Progenitor cell of endocrine pancreas (in vitro differentiated cells): ENCODE measurements at regions not wholly inside any gene's neighbourhood (a gene's known extent, or its start where the extent isn't known, plus 50 kb on each side); places are given as distances from the start of the nearest gene placed in this dataset.
A peak's percentile ranks its signal among the peaks of the same experiment; 100 is the strongest.
"Not testable (repeated sequence)": the region's sequence is repeated elsewhere in the genome, so short reads cannot be mapped to it uniquely, and the experiment has no call there.

Source experiments
- DNase-seq: peaks from one replicate; pipeline ENCODE4 v3.0.0; 2021; ENCODE audit warnings: low spot score; ENCODE audit not compliant: unreplicated experiment
- H3K27ac Mint-ChIP-seq: 2 replicates; pipeline ENCODE4 v1.8.0; 2021; ENCODE audit warnings: mild to moderate bottlenecking, moderate library complexity, mixed read lengths
- H3K27me3 Mint-ChIP-seq: 2 replicates; pipeline ENCODE4 v1.8.0; 2021; ENCODE audit warnings: mixed read lengths
- H3K36me3 Mint-ChIP-seq: 2 replicates; pipeline ENCODE4 v1.8.0; 2022; ENCODE audit warnings: mixed read lengths; ENCODE audit not compliant: insufficient read depth
- H3K4me1 Mint-ChIP-seq: 2 replicates; pipeline ENCODE4 v1.8.0; 2021; ENCODE audit warnings: low read depth, mixed read lengths
- H3K4me3 Mint-ChIP-seq: 2 replicates; pipeline ENCODE4 v1.8.0; 2021; ENCODE audit warnings: low read depth, mild to moderate bottlenecking, moderate library complexity, mixed read lengths
- H3K9me3 Mint-ChIP-seq: 2 replicates; pipeline ENCODE4 v1.8.0; 2021; ENCODE audit warnings: low read depth, mixed read lengths
- TF ChIP-seq, protein P1 (sequence below): fragments of 200-600 bp; sonication (generic); IDR thresholded peaks from one replicate; pipeline ENCODE4 v1.5.0; 2021; ENCODE audit warnings: antibody characterized with exemption, mild to moderate bottlenecking; ENCODE audit not compliant: unreplicated experiment

DNA sequence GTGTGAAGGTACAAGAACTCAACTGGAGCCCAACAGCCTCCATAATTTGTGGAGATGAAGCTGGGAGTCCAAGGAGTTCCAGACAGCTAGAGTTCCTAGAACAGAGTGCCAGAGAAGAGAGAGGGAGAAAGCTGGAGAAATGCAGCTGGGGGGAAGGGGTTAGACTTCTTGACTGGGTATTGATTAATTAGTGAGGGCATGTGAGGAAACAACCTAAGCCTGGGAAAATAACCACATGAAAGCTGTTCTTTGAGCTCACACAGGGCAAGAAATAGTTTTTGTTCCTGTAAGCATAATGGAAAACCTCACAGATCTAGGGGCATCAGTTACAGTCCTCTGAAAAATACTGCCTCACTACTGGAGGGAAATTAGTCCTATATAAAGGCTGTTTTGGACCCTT, 230.5 kb upstream of the FKBP1C start:
- TF ChIP-seq, protein P1, sequence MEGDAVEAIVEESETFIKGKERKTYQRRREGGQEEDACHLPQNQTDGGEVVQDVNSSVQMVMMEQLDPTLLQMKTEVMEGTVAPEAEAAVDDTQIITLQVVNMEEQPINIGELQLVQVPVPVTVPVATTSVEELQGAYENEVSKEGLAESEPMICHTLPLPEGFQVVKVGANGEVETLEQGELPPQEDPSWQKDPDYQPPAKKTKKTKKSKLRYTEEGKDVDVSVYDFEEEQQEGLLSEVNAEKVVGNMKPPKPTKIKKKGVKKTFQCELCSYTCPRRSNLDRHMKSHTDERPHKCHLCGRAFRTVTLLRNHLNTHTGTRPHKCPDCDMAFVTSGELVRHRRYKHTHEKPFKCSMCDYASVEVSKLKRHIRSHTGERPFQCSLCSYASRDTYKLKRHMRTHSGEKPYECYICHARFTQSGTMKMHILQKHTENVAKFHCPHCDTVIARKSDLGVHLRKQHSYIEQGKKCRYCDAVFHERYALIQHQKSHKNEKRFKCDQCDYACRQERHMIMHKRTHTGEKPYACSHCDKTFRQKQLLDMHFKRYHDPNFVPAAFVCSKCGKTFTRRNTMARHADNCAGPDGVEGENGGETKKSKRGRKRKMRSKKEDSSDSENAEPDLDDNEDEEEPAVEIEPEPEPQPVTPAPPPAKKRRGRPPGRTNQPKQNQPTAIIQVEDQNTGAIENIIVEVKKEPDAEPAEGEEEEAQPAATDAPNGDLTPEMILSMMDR: no peak
- Mint-ChIP-seq H3K4me1 (peaks cover 15% of the 10 kb centered on the region), H3K9me3 (no peaks in the 10 kb centered on the region), H3K27me3 (no peaks in the 10 kb centered on the region), H3K36me3 (no peaks in the 10 kb centered on the region), H3K27ac (peak overlapping the region; percentile 78), H3K4me3 (no peak overlapping the region)
- no peak for DNase-seq

DNA sequence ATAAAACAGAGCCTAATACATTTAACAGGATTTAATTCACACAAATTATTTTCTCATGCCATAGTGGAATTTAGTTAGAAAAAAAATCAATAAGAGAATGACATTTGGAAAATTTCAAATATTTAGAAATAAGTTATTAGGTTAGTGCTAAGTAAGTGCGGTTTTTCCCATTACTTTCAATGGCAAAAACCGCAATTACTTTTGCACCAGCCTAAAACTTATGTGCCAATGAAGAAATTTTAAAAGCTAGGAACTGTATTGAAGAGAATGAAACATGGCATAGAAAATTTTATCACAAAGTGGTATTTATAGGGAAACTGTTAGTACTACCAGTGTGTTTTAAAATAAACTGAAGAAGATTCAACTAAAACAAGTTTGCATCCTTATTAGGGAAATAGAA, 228.3 kb upstream of the FKBP1C start:
- DNase-seq: no peak
- TF ChIP-seq, protein P1: no peak
- Mint-ChIP-seq H3K4me1 (peaks cover 15% of the 10 kb centered on the region), H3K9me3 (peaks cover 3% of the 10 kb centered on the region), H3K36me3 (no peaks in the 10 kb centered on the region), H3K27me3 (no peaks in the 10 kb centered on the region), H3K4me3 (no peak overlapping the region), H3K27ac (no peak overlapping the region)

DNA sequence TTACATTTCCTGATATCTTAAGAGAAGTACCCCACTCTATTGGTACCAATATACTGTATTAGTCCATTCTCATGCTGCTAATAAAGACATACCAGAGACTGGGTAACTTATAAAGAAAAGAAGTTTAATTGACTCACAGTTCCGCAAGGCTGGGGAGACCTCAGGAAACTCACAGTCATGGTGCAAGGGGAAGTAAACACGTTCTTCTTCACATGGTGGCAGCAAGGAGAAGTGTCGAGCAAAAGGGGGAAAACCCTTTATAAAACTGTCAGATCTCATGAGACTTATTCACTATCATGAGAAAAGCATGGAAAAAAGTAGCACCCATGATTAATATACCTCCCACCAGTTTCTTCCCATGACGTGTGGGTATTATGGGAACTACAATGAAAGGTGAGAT, 219.6 kb upstream of the FKBP1C start:
- not testable (repeated sequence) for H3K9me3 Mint-ChIP-seq, DNase-seq, H3K27ac Mint-ChIP-seq, H3K4me1 Mint-ChIP-seq, H3K27me3 Mint-ChIP-seq, H3K36me3 Mint-ChIP-seq, H3K4me3 Mint-ChIP-seq

DNA sequence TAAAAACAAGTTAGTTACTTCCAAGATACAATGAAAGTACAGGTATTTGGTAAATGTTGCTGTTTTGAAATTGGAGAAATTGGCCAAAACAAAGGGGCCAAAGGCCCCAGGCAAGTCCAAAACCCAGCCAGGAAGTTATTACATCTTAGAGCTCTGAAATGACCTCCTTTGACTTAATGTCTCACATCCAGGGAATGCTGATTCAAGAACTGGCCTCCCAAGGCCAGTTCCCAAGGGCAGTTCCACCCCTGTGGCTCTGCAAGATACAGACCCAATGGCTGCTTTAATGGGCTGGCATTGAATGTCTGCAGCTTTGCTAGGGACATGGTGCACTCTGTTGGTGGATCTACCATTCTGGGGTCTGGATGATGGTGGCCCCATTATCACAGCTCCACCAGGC, 217.3 kb upstream of the FKBP1C start:
- peaks cover 9% of the 10 kb centered on the region for H3K4me1 Mint-ChIP-seq
- H3K4me3 Mint-ChIP-seq: no peak overlapping the region
- no peaks in the 10 kb centered on the region for H3K36me3 Mint-ChIP-seq
- TF ChIP-seq, protein P1: no peak
- H3K27me3 Mint-ChIP-seq: no peaks in the 10 kb centered on the region
- H3K9me3 Mint-ChIP-seq: peaks cover 2% of the 10 kb centered on the region
- DNase-seq: no peak
- no peak overlapping the region for H3K27ac Mint-ChIP-seq

DNA sequence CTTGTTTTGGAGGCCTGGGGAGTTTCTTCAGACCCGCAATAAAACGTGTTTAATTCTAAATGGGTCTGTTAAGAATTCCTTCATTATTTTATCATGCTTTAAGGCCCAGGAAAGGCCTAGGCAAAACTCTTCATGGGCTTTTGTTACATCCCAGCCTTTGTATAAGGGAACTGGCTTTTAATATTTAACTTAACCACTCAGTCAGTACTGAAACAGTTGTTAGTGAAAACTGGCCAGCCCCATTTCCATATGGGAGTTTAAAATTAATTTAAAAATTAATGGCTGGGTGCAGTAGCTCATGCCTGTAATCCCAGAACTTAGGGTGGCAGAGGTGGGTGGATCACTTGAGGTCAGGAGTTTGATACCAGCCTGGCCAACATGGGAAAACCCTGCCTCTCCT, 213.2 kb upstream of the FKBP1C start:
- TF ChIP-seq, protein P1: no peak
- Mint-ChIP-seq H3K4me1 (peaks cover 18% of the 10 kb centered on the region), H3K4me3 (no peak overlapping the region), H3K9me3 (peaks cover 5% of the 10 kb centered on the region), H3K36me3 (no peaks in the 10 kb centered on the region), H3K27ac (peak overlapping the region; percentile 92), H3K27me3 (no peaks in the 10 kb centered on the region)
- no peak for DNase-seq

DNA sequence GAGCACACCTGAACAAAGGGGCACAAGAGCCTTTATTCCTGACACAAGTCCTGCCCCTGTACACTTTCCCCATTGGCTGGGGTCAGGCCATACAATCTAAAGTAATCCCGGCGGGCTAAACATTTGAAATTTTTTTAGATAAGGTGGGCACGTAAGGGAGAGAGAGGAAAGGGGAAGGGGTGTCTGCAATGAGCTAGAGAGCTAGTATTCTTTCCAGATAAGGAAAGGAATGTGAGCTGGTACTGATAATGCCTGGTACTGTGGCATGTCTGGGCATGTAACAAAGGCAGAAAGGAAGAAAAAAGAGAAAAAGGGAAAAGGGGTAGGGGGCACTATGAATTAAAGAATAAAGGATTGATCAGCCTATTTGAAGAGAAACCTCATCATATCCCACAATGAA, 212.0 kb upstream of the FKBP1C start:
- H3K4me3 Mint-ChIP-seq, H3K9me3 Mint-ChIP-seq: not testable (repeated sequence)

More for the DNA sequence above, 212.0 kb upstream of the FKBP1C start:
- Mint-ChIP-seq H3K27ac (peak overlapping the region; percentile 96), H3K4me1 (peaks cover 18% of the 10 kb centered on the region)
- DNase-seq, H3K36me3 Mint-ChIP-seq, H3K27me3 Mint-ChIP-seq: not testable (repeated sequence)
